H9 (cell line): ENCODE measurements at regions not wholly inside any gene's neighbourhood (a gene's known extent, or its start where the extent isn't known, plus 50 kb on each side); places are given as distances from the start of the nearest gene placed in this dataset.
A peak's percentile ranks its signal among the peaks of the same experiment; 100 is the strongest.

ENCODE experiments used
- DNase-seq: peaks from one replicate; pipeline ENCODE4 v3.0.0-alpha.2; 2017
- H2AFZ ChIP-seq: one replicate; pipeline ENCODE4 v1.6.1; 2013; ENCODE audit warnings: mild to moderate bottlenecking, low read length, control low read depth, moderate library complexity
- H2AK5ac ChIP-seq: 2 replicates; pipeline ENCODE4 v1.6.1; 2013; ENCODE audit warnings: low read length, control low read depth, mixed read lengths; ENCODE audit not compliant: insufficient read length
- H2BK120ac ChIP-seq: one replicate; pipeline ENCODE4 v1.6.1; 2013; ENCODE audit warnings: low read depth, mild to moderate bottlenecking, low read length, control low read depth, inconsistent platforms; ENCODE audit not compliant: poor library complexity, severe bottlenecking
- H2BK12ac ChIP-seq: 2 replicates; pipeline ENCODE4 v1.6.1; 2013; ENCODE audit warnings: low read length, control low read depth, mixed read lengths, low read depth; ENCODE audit not compliant: insufficient read length
- H2BK15ac ChIP-seq: 2 replicates; pipeline ENCODE4 v1.6.1; 2013; ENCODE audit warnings: low read depth, low read length, control low read depth
- H2BK20ac ChIP-seq: one replicate; pipeline ENCODE4 v1.6.1; 2013; ENCODE audit warnings: low read depth, mild to moderate bottlenecking, low read length, control low read depth, inconsistent platforms; ENCODE audit not compliant: poor library complexity, severe bottlenecking
- H2BK5ac ChIP-seq: 2 replicates; pipeline ENCODE4 v1.6.1; 2013; ENCODE audit warnings: low read length, control low read depth, mixed read lengths; ENCODE audit not compliant: insufficient read length
- H3K14ac ChIP-seq: 2 replicates; pipeline ENCODE4 v1.6.1; 2013; ENCODE audit warnings: low read length, control low read depth; ENCODE audit not compliant: insufficient read depth
- H3K18ac ChIP-seq: 2 replicates; pipeline ENCODE4 v1.6.1; 2013; ENCODE audit warnings: low read depth, mild to moderate bottlenecking, mixed read lengths, low read length, control low read depth; ENCODE audit not compliant: insufficient read length
- H3K23ac ChIP-seq: 2 replicates; pipeline ENCODE4 v1.6.1; 2013; ENCODE audit warnings: low read length, control low read depth, mixed read lengths, low read depth; ENCODE audit not compliant: insufficient read length
- H3K23me2 ChIP-seq: 2 replicates; pipeline ENCODE4 v1.6.1; 2013; ENCODE audit warnings: low read depth, mild to moderate bottlenecking, mixed read lengths, low read length, control low read depth; ENCODE audit not compliant: insufficient read length, poor library complexity, severe bottlenecking
- H3K27ac ChIP-seq: 2 replicates; pipeline ENCODE4 v1.5.1; 2013; ENCODE audit warnings: low read length, control low read depth, mixed read lengths, low read depth; ENCODE audit not compliant: insufficient read length
- H3K27me3 ChIP-seq: 2 replicates; pipeline ENCODE4 v1.6.1; 2013; ENCODE audit warnings: low read length, control low read depth, inconsistent platforms; ENCODE audit not compliant: insufficient read depth
- H3K4ac ChIP-seq: 2 replicates; pipeline ENCODE4 v1.6.1; 2013; ENCODE audit warnings: low read depth, mild to moderate bottlenecking, control low read depth, inconsistent platforms, low read length, moderate library complexity
- H3K4me1 ChIP-seq: 2 replicates; pipeline ENCODE4 v1.6.1; 2013; ENCODE audit warnings: low read length, control low read depth, inconsistent platforms; ENCODE audit not compliant: insufficient read depth
- H3K4me2 ChIP-seq: 2 replicates; pipeline ENCODE4 v1.6.1; 2013; ENCODE audit warnings: low read length, control low read depth, mixed read lengths; ENCODE audit not compliant: insufficient read length, insufficient read depth
- H3K56ac ChIP-seq: 2 replicates; pipeline ENCODE4 v1.6.1; 2013; ENCODE audit warnings: low read depth, mild to moderate bottlenecking, mixed read lengths, low read length, control low read depth; ENCODE audit not compliant: insufficient read length
- H3K79me1 ChIP-seq: 2 replicates; pipeline ENCODE4 v1.6.1; 2013; ENCODE audit warnings: low read depth, mild to moderate bottlenecking, moderate library complexity, low read length, control low read depth, inconsistent platforms; ENCODE audit not compliant: insufficient read depth, poor library complexity, severe bottlenecking
- H3K79me2 ChIP-seq: 2 replicates; pipeline ENCODE4 v1.6.1; 2013; ENCODE audit warnings: low read length, control low read depth, inconsistent platforms; ENCODE audit not compliant: insufficient read depth
- H3K9ac ChIP-seq: 2 replicates; pipeline ENCODE4 v1.6.1; 2013; ENCODE audit warnings: low read length, control low read depth, mixed read lengths; ENCODE audit not compliant: insufficient read length; ENCODE audit errors: extremely low read depth
- H3K9me3 ChIP-seq: one replicate; pipeline ENCODE4 v1.6.1; 2013; ENCODE audit warnings: low read depth, low read length, inconsistent platforms; ENCODE audit not compliant: control insufficient read depth
- H3T11ph ChIP-seq: one replicate; pipeline ENCODE4 v1.6.1; 2013; ENCODE audit warnings: mild to moderate bottlenecking, low read length, control low read depth, inconsistent platforms
- H4K20me1 ChIP-seq: one replicate; pipeline ENCODE4 v1.6.1; 2013; ENCODE audit not compliant: control insufficient read depth, insufficient read length, insufficient read depth
- H4K5ac ChIP-seq: 2 replicates; pipeline ENCODE4 v1.6.1; 2013; ENCODE audit warnings: low read depth, mild to moderate bottlenecking, mixed read lengths, low read length, control low read depth; ENCODE audit not compliant: insufficient read length
- H4K8ac ChIP-seq: replicated peaks from 2 replicates; pipeline ENCODE4 v1.6.1; 2013; ENCODE audit warnings: low read length, control low read depth, mixed read lengths, low read depth; ENCODE audit not compliant: insufficient read length
- H4K91ac ChIP-seq: 2 replicates; pipeline ENCODE4 v1.6.1; 2013; ENCODE audit warnings: low read depth, mild to moderate bottlenecking, moderate library complexity, mixed read lengths, low read length, control low read depth; ENCODE audit not compliant: insufficient read length
- H3K27ac Mint-ChIP-seq, 3 experiments: 2 replicates in 2 of 3; 3 replicates in 1 of 3; pipeline ENCODE4 v1.8.0; 2020 to 2021; ENCODE audit warnings: mixed read lengths in 3 of 3, mild to moderate bottlenecking in 1 of 3, moderate library complexity in 1 of 3
- H3K27me3 Mint-ChIP-seq: 2 replicates; pipeline ENCODE4 v1.8.0; 2021; ENCODE audit warnings: low read depth, mild to moderate bottlenecking, moderate library complexity, mixed read lengths
- H3K36me3 Mint-ChIP-seq, 3 experiments: 2 replicates in 2 of 3; 3 replicates in 1 of 3; pipeline ENCODE4 v1.8.0; 2020 to 2021; ENCODE audit warnings: low read depth in 3 of 3, mixed read lengths in 3 of 3; ENCODE audit not compliant: insufficient read depth in 1 of 3
- H3K4me1 Mint-ChIP-seq, 2 experiments: 2 replicates each; pipeline ENCODE4 v1.8.0; 2020; ENCODE audit warnings: mixed read lengths in 2 of 2
- H3K4me3 Mint-ChIP-seq, 2 experiments: 2 replicates in 1 of 2; 3 replicates in 1 of 2; pipeline ENCODE4 v1.8.0; 2020 to 2021; ENCODE audit warnings: mild to moderate bottlenecking in 2 of 2, mixed read lengths in 2 of 2, moderate library complexity in 1 of 2
- H3K9me3 Mint-ChIP-seq, 2 experiments: 2 replicates in 1 of 2; 3 replicates in 1 of 2; pipeline ENCODE4 v1.8.0; 2020; ENCODE audit warnings: mild to moderate bottlenecking in 2 of 2, mixed read lengths in 2 of 2, moderate library complexity in 1 of 2
- CTCF ChIP-seq: fragments of 200-600 bp; sonication (generic); conservative IDR thresholded peaks from 3 replicates; pipeline ENCODE4 v1.8.0; 2021; ENCODE audit warnings: antibody characterized with exemption, mild to moderate bottlenecking
- WGBS: extraction: QIAGEN DNeasy Blood & Tissue Kit; methylation state at CpG from one replicate; pipeline ENCODE4 v1.1.7; 2013; ENCODE audit warnings: missing lambda C conversion rate, low lambda C conversion rate, mixed read lengths; ENCODE audit not compliant: insufficient read length; ENCODE audit errors: extremely low coverage; 5-methylcytosine and 5-hydroxymethylcytosine counted together

GRCh38 chr5:53739111-53739510, 178.7 kb downstream of the NDUFS4 start:
- Histone ChIP-seq H3K4ac (no peak overlapping the region), H2BK12ac (no peak overlapping the region), H3K23ac (no peak overlapping the region), H3K23me2 (no peaks in the 10 kb centered on the region), H3K9me3 (no peaks in the 10 kb centered on the region), H3K56ac (no peak overlapping the region), H3K27ac (no peak overlapping the region), H3K4me2 (no peak overlapping the region), H3K4me1 (no peaks in the 10 kb centered on the region), H3K18ac (no peak overlapping the region), H2BK20ac (no peak overlapping the region), H4K8ac (no peak overlapping the region), H3K9ac (no peak overlapping the region), H2BK5ac (no peak overlapping the region), H2AK5ac (no peak overlapping the region), H2AFZ (no peak overlapping the region), H4K5ac (no peak overlapping the region), H4K20me1 (no peaks in the 10 kb centered on the region), H4K91ac (no peak overlapping the region), H3K79me2 (no peaks in the 10 kb centered on the region), H3K14ac (no peak overlapping the region), H3K27me3 (no peaks in the 10 kb centered on the region), H2BK120ac (no peak overlapping the region), H2BK15ac (no peak overlapping the region), H3T11ph (no peak overlapping the region), H3K79me1 (no peaks in the 10 kb centered on the region)
- no peak for DNase-seq
- no peaks in the 10 kb centered on the region for H3K4me1 Mint-ChIP-seq
- no peaks in the 10 kb centered on the region for H3K27me3 Mint-ChIP-seq
- no peak for TF ChIP-seq CTCF
- peak overlapping the region in 2 of 3 experiments; percentile 46 to 80; a peak in 3 of 7 replicates for H3K27ac Mint-ChIP-seq
- peaks cover 0 to 2% (median 0%) of the 10 kb centered on the region in 3 experiments; a peak in 3 of 7 replicates for H3K36me3 Mint-ChIP-seq
- whole genome bisulfite sequencing = no CpG with 5 or more reads among the region's 4 CpGs
- no peak overlapping the region for H3K4me3 Mint-ChIP-seq
- peaks cover 0 to 6% of the 10 kb centered on the region in 2 experiments; a peak in 2 of 5 replicates for H3K9me3 Mint-ChIP-seq
